ENCODE measurements at regions not wholly inside any gene's neighbourhood (a gene's known extent, or its start where the extent isn't known, plus 50 kb on each side); places are given as distances from the start of the nearest gene placed in this dataset.
"Not testable (repeated sequence)": the region's sequence is repeated elsewhere in the genome, so short reads cannot be mapped to it uniquely, and the experiment has no call there.

DNA sequence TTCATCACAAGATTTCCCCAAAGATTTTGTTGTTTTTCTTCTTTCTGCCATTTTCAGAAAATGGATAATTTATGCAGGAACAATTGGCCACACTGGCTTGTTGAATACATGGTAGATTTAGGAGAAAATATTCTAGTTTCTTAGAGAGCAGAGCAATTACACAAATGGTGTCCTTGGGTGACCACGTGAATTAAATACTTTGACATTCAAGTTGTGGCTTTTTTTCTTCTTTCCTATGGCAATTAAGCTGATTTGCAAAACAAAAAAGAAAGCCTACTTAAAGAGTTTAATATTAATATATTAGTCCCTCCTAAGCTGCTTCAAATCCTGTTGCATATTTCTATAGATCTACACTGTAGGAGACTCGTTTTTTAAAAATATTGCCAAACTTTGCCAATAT, 133.0 kb upstream of the HTR2C start:
- no peak overlapping the region for H3K27ac Mint-ChIP-seq

GRCh38 chrX:114451397-114451796, 132.5 kb upstream of the HTR2C start:
- no peaks in the 10 kb centered on the region for H3K4me1 Mint-ChIP-seq
- CTCF ChIA-PET: no interaction called here
- no peak overlapping the region for H3K4me3 Mint-ChIP-seq
- DNase-seq (no peak), ATAC-seq (no peak)
- H3K9me3 Mint-ChIP-seq (ENCODE audit: low read depth): no peaks in the 10 kb centered on the region
- H3K36me3 Mint-ChIP-seq (ENCODE audit: low read depth): no peaks in the 10 kb centered on the region
- no peak overlapping the region for H3K27ac Mint-ChIP-seq
- H3K27me3 Mint-ChIP-seq: no peaks in the 10 kb centered on the region
- POLR2A ChIA-PET: no interaction called here
- intact Hi-C loops (cut with DNase I, micrococcal nuclease): no loop called here

More for the DNA sequence above, 133.0 kb upstream of the HTR2C start:
- no peaks in the 10 kb centered on the region for H3K9me3 Mint-ChIP-seq (ENCODE audit: low read depth)
- CTCF ChIA-PET: no interaction called here
- ATAC-seq (no peak), DNase-seq (no peak)
- no peaks in the 10 kb centered on the region for H3K4me1 Mint-ChIP-seq
- intact Hi-C loops (cut with DNase I, micrococcal nuclease): no loop called here
- H3K4me3 Mint-ChIP-seq: no peak overlapping the region
- H3K27me3 Mint-ChIP-seq: no peaks in the 10 kb centered on the region
- POLR2A ChIA-PET: no interaction called here
- no peaks in the 10 kb centered on the region for H3K36me3 Mint-ChIP-seq (ENCODE audit: low read depth)

DNA sequence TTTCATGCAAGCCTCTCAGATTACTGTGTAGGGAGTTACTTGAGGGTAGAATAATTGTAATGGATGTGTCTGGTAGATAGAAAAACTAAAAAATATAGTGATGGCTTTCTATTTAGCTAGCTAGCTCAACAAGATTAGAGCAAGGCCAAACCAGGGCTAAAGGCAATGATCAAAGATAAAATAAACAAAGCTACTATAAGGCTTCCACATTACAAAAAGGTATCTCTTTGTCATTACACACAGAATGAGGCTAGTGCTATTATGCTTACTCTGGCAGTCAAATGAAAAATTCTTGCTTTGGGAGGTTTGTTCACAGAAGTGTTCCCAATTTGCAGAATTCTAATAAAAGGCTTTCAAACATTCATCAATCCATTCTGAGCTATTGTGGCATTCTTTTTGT, 121.6 kb upstream of the HTR2C start:
- ChIA-PET POLR2A (no interaction called here), CTCF (interaction anchor here (0.6 kb wide), 1 partner anchor 492 kb away, joined by 3 read pairs; no protein-coding TSS in a partner anchor)
- intact Hi-C loops (cut with DNase I, micrococcal nuclease): no loop called here
- no peak overlapping the region for H3K27ac Mint-ChIP-seq
- no peaks in the 10 kb centered on the region for H3K27me3 Mint-ChIP-seq
- no peaks in the 10 kb centered on the region for H3K4me1 Mint-ChIP-seq
- H3K9me3 Mint-ChIP-seq (ENCODE audit: low read depth): no peaks in the 10 kb centered on the region
- no peaks in the 10 kb centered on the region for H3K36me3 Mint-ChIP-seq (ENCODE audit: low read depth)
- H3K4me3 Mint-ChIP-seq: no peak overlapping the region
- ATAC-seq: no peak
- DNase-seq: no peak

- CTCF ChIA-PET: no interaction called here
- intact Hi-C loops (cut with DNase I, micrococcal nuclease): no loop called here
- no peaks in the 10 kb centered on the region for H3K4me1 Mint-ChIP-seq
- H3K4me3 Mint-ChIP-seq: no peak overlapping the region
- H3K9me3 Mint-ChIP-seq (ENCODE audit: low read depth): no peaks in the 10 kb centered on the region
- ATAC-seq (no peak), DNase-seq (no peak)
- H3K36me3 Mint-ChIP-seq (ENCODE audit: low read depth): no peaks in the 10 kb centered on the region
- H3K27me3 Mint-ChIP-seq: no peaks in the 10 kb centered on the region
- H3K27ac Mint-ChIP-seq: no peak overlapping the region
- POLR2A ChIA-PET: no interaction called here
Measured at GRCh38 chrX:114465689-114466088, 118.2 kb upstream of the HTR2C start.

GRCh38 chrX:114472008-114472407, 111.9 kb upstream of the HTR2C start:
- H3K9me3 Mint-ChIP-seq (ENCODE audit: low read depth); CTCF ChIA-PET; H3K27ac Mint-ChIP-seq; H3K4me1 Mint-ChIP-seq; POLR2A ChIA-PET; H3K27me3 Mint-ChIP-seq; H3K4me3 Mint-ChIP-seq; DNase-seq; intact Hi-C loops (cut with DNase I, micrococcal nuclease); H3K36me3 Mint-ChIP-seq (ENCODE audit: low read depth); ATAC-seq: not testable (repeated sequence)

GRCh38 chrX:114472788-114473187, 111.1 kb upstream of the HTR2C start:
- Mint-ChIP-seq H3K9me3 (ENCODE audit: low read depth) (no peaks in the 10 kb centered on the region), H3K4me1 (no peaks in the 10 kb centered on the region), H3K4me3 (no peak overlapping the region), H3K36me3 (ENCODE audit: low read depth) (no peaks in the 10 kb centered on the region), H3K27me3 (no peaks in the 10 kb centered on the region), H3K27ac (no peak overlapping the region)
- ChIA-PET POLR2A (no interaction called here), CTCF (no interaction called here)
- ATAC-seq (no peak), DNase-seq (no peak)
- intact Hi-C loops (cut with DNase I, micrococcal nuclease): no loop called here

DNA sequence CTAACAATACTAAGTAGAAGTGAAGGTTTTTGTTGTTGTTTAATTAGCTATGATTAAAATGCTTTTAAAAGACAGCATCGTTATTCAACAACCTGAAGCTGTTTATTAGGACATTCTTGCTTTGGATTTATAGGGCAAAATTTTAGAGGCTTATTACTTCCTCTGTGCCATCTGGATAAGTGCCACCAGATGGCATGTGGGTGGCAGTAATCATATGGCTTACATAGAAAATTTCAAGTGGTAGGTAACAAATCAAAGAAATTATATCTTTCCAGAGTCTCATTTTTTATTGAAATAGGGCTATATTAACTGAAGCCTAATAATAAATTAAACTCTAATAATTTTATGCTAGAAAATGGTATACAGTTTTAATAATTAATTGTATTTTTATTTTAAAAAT, 83.3 kb upstream of the HTR2C start:
- DNase-seq: no peak
- POLR2A ChIA-PET: no interaction called here
- no peaks in the 10 kb centered on the region for H3K4me1 Mint-ChIP-seq
- peaks cover 2% of the 10 kb centered on the region for H3K9me3 Mint-ChIP-seq (ENCODE audit: low read depth)
- no peak for ATAC-seq
- H3K27ac Mint-ChIP-seq: no peak overlapping the region
- H3K4me3 Mint-ChIP-seq: no peak overlapping the region
- CTCF ChIA-PET: no interaction called here
- no peaks in the 10 kb centered on the region for H3K36me3 Mint-ChIP-seq (ENCODE audit: low read depth)
- intact Hi-C loops (cut with DNase I, micrococcal nuclease): no loop called here
- no peaks in the 10 kb centered on the region for H3K27me3 Mint-ChIP-seq

DNA sequence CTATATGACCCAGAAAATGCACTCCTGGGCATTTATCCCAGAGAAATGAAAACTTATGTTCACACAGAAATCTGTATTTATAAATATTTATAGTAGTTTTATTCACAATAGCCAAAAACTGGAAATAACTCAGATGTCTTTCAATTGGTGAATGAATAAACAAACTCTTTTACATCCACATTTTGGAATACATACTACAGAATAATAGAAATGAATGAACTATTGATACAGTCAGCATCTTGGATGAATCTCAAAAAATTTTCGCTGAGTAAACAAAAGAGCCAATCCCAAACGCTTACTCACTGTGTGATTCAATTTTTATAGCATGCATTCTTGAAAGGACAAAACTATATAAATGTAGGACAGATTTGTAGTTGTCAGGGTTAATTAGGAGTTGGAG, 75.1 kb upstream of the HTR2C start:
- DNase-seq (no peak), ATAC-seq (no peak)
- Mint-ChIP-seq H3K36me3 (ENCODE audit: low read depth) (no peaks in the 10 kb centered on the region), H3K27ac (no peak overlapping the region), H3K4me1 (no peaks in the 10 kb centered on the region), H3K4me3 (no peak overlapping the region), H3K9me3 (ENCODE audit: low read depth) (peaks cover 2% of the 10 kb centered on the region), H3K27me3 (no peaks in the 10 kb centered on the region)
- intact Hi-C loops (cut with DNase I, micrococcal nuclease): no loop called here
- POLR2A ChIA-PET: no interaction called here
- CTCF ChIA-PET: no interaction called here

DNA sequence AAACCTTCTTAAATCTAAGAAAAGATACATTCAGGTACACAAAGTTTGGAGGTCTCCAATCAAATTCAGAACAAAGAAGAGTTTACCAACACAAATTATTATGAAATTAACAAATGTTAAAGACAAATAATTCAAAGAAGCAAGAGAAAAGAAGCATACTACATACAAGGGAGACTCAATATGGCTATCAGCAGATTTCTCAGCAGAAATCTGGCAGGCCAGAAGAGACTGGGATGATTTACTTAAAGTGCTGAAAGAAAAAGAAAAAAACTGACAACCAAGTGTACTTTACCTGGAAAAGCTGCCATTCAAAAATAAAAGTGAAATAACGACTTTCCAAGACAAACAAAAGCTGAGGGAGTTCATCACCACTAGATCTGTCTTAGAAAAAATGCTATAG, 64.4 kb upstream of the HTR2C start:
- DNase-seq: no peak
- Mint-ChIP-seq H3K27me3 (no peaks in the 10 kb centered on the region), H3K36me3 (ENCODE audit: low read depth) (no peaks in the 10 kb centered on the region), H3K9me3 (ENCODE audit: low read depth) (no peaks in the 10 kb centered on the region), H3K27ac (no peak overlapping the region), H3K4me3 (no peak overlapping the region), H3K4me1 (no peaks in the 10 kb centered on the region)
- CTCF ChIA-PET: no interaction called here
- POLR2A ChIA-PET: no interaction called here
- no peak for ATAC-seq
- intact Hi-C loops (cut with DNase I, micrococcal nuclease): no loop called here

DNA sequence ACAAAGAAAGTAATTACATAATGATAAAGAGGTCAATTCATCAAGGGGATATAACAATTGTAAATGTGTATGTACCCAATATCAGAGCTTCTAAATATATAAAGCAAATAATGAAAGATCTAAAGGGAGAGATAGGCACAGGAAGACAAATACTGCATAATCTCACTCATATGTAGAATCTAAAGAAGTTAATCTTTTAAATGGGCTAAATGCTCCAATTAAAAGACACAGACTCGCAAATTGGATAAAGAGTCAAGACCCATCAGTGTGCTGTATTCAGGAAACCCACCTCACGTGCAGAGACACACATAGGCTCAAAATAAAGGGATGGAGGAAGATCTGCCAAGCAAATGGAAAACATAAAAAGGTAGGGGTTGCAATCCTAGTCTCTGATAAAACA, 63.2 kb upstream of the HTR2C start:
- H3K4me1 Mint-ChIP-seq; CTCF ChIA-PET; H3K4me3 Mint-ChIP-seq; DNase-seq; POLR2A ChIA-PET; H3K27ac Mint-ChIP-seq; intact Hi-C loops (cut with DNase I, micrococcal nuclease); H3K9me3 Mint-ChIP-seq (ENCODE audit: low read depth); H3K27me3 Mint-ChIP-seq; H3K36me3 Mint-ChIP-seq (ENCODE audit: low read depth); ATAC-seq: not testable (repeated sequence)

GRCh38 chrX:114532111-114532805, 51.6 kb upstream of the HTR2C start:
- POLR2A ChIA-PET: no interaction called here

More at GRCh38 chrX:114532111-114532805, 51.6 kb upstream of the HTR2C start:
- H3K4me1 Mint-ChIP-seq: no peaks in the 10 kb centered on the region
- H3K4me3 Mint-ChIP-seq: no peak overlapping the region
- H3K27ac Mint-ChIP-seq: no peak overlapping the region
- CTCF ChIA-PET: no interaction called here
- no peaks in the 10 kb centered on the region for H3K36me3 Mint-ChIP-seq (ENCODE audit: low read depth)
- no peak for DNase-seq
- intact Hi-C loops (cut with DNase I, micrococcal nuclease): no loop called here
- H3K9me3 Mint-ChIP-seq (ENCODE audit: low read depth): no peaks in the 10 kb centered on the region
- no peaks in the 10 kb centered on the region for H3K27me3 Mint-ChIP-seq
- no peak for ATAC-seq

Measured in activated CD4-positive, alpha-beta T cell treated with anti-CD3 and anti-CD28 coated beads for 36 hours (primary cell).